PC-9 (cell line): ENCODE measurements at regions not wholly inside any gene's neighbourhood (a gene's known extent, or its start where the extent isn't known, plus 50 kb on each side); places are given as distances from the start of the nearest gene placed in this dataset.

ENCODE experiments used
- BruUV-seq: library from RNA; stranded (reverse); fragments of 400-500 nt; replicated peaks from 2 replicates; lab custom pipeline; 2021; lab: Mats Ljungman, UMichigan
- CTCF ChIA-PET: fragments of 300-600 bp; sonication (Branson Sonifier 250); formaldehyde crosslinking; loops from one replicate; lab custom pipeline; 2022; ENCODE audit warnings: antibody characterized with exemption; lab: Charles Lee
- POLR2A ChIA-PET: fragments of 300-600 bp; sonication (Branson Sonifier 250); formaldehyde crosslinking; loops from one replicate; lab custom pipeline; 2022; ENCODE audit warnings: antibody characterized with exemption; ENCODE audit not compliant: unreplicated experiment; lab: Charles Lee
- DNase-seq, 2 experiments: peaks; one replicate each; pipeline versions ENCODE4 v3.0.0 to v3.0.0-alpha.2; 2015 to 2022; ENCODE audit warnings: mixed read lengths in 1 of 2
- H2AFZ ChIP-seq: fragments of 200-600 bp; sonication (generic); 2 replicates; pipeline ENCODE4 v1.8.1; 2017; ENCODE audit warnings: antibody characterized with exemption
- H3F3A ChIP-seq: fragments of 200-600 bp; sonication (generic); 2 replicates; pipeline ENCODE4 v1.8.1; 2017; ENCODE audit warnings: antibody characterized with exemption, mild to moderate bottlenecking, low read depth; ENCODE audit not compliant: insufficient read depth
- H3K27ac ChIP-seq: fragments of 200-600 bp; sonication (generic); 2 replicates; pipeline ENCODE4 v1.6.1; 2016; ENCODE audit warnings: mixed run types
- H3K27me3 ChIP-seq: fragments of 200-600 bp; sonication (generic); 2 replicates; pipeline ENCODE4 v1.6.1; 2016; ENCODE audit warnings: low read depth, mixed run types; ENCODE audit not compliant: insufficient read depth
- H3K36me3 ChIP-seq: fragments of 200-600 bp; sonication (generic); 2 replicates; pipeline ENCODE4 v1.6.1; 2016; ENCODE audit warnings: low read depth, mixed run types
- H3K4me1 ChIP-seq: fragments of 200-600 bp; sonication (generic); replicated peaks from 2 replicates; pipeline ENCODE4 v1.6.1; 2016; ENCODE audit warnings: mixed run types; ENCODE audit not compliant: insufficient read depth
- H3K4me2 ChIP-seq: fragments of 200-600 bp; sonication (generic); 2 replicates; pipeline ENCODE4 v1.6.1; 2017; ENCODE audit warnings: mixed run types
- H3K4me3 ChIP-seq: fragments of 200-600 bp; sonication (generic); 2 replicates; pipeline ENCODE4 v1.6.1; 2016; ENCODE audit warnings: mixed run types
- H3K79me2 ChIP-seq: fragments of 200-600 bp; sonication (generic); 2 replicates; pipeline ENCODE4 v1.6.1; 2017; ENCODE audit warnings: low read depth, mixed run types
- H3K9me2 ChIP-seq: fragments of 200-600 bp; sonication (generic); 2 replicates; pipeline ENCODE4 v1.8.1; 2017; ENCODE audit warnings: mild to moderate bottlenecking; ENCODE audit not compliant: insufficient read depth
- H3K9me3 ChIP-seq: fragments of 200-600 bp; sonication (generic); 2 replicates; pipeline ENCODE4 v1.8.1; 2016; ENCODE audit warnings: low read depth; ENCODE audit not compliant: insufficient read depth
- H4K20me1 ChIP-seq: fragments of 200-600 bp; sonication (generic); 2 replicates; pipeline ENCODE4 v1.8.1; 2017; ENCODE audit not compliant: insufficient read depth
- EZH2 ChIP-seq: fragments of 200-600 bp; sonication (generic); IDR thresholded peaks from 2 replicates; pipeline ENCODE4 v1.8.0; 2017; ENCODE audit warnings: antibody characterized with exemption, low read depth
- intact Hi-C: fragments of 100-400 bp; cut with micrococcal nuclease; formaldehyde crosslinking; loops from one replicate; pipeline ENCODE4 v1.10.0; 2022; ENCODE audit not compliant: unreplicated experiment
- TF ChIP-seq, protein P1 (sequence below): fragments of 200-600 bp; sonication (generic); conservative IDR thresholded peaks from 2 replicates; pipeline ENCODE4 v1.6.1; 2017; ENCODE audit warnings: mixed run types, antibody characterized with exemption, mild to moderate bottlenecking, moderate library complexity

GRCh38 chr11:29243616-29244015 is 773.2 kb downstream of the KCNA4 start:
- Histone ChIP-seq H3K27me3 (no peaks in the 10 kb centered on the region), H2AFZ (no peak overlapping the region), H3K27ac (no peak overlapping the region), H3K4me3 (no peak overlapping the region), H3K9me2 (no peaks in the 10 kb centered on the region; the same call in 1 of the 2 replicates), H3K4me2 (no peak overlapping the region), H3F3A (no peaks in the 10 kb centered on the region), H3K9me3 (no peaks in the 10 kb centered on the region), H3K79me2 (no peaks in the 10 kb centered on the region), H3K36me3 (no peaks in the 10 kb centered on the region), H4K20me1 (no peaks in the 10 kb centered on the region), H3K4me1 (no peaks in the 10 kb centered on the region)
- TF ChIP-seq EZH2, result no peak
- TF ChIP-seq, protein P1, sequence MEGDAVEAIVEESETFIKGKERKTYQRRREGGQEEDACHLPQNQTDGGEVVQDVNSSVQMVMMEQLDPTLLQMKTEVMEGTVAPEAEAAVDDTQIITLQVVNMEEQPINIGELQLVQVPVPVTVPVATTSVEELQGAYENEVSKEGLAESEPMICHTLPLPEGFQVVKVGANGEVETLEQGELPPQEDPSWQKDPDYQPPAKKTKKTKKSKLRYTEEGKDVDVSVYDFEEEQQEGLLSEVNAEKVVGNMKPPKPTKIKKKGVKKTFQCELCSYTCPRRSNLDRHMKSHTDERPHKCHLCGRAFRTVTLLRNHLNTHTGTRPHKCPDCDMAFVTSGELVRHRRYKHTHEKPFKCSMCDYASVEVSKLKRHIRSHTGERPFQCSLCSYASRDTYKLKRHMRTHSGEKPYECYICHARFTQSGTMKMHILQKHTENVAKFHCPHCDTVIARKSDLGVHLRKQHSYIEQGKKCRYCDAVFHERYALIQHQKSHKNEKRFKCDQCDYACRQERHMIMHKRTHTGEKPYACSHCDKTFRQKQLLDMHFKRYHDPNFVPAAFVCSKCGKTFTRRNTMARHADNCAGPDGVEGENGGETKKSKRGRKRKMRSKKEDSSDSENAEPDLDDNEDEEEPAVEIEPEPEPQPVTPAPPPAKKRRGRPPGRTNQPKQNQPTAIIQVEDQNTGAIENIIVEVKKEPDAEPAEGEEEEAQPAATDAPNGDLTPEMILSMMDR, result no peak
- ChIA-PET POLR2A (interaction anchor here (0.6 kb wide), 1 partner anchor 424 kb away, joined by 3 read pairs; no protein-coding TSS in a partner anchor), CTCF (no interaction called here)
- BruUV-seq, result no TSS peak
- intact Hi-C loops, result no loop called here
- no peak for DNase-seq

- BruUV-seq, result no TSS peak
- no peaks in the 10 kb centered on the region for H3K9me2 ChIP-seq
- no peaks in the 10 kb centered on the region for H3K27me3 ChIP-seq
- no peaks in the 10 kb centered on the region for H3K79me2 ChIP-seq
- ChIA-PET POLR2A (no interaction called here), CTCF (no interaction called here)
- H3K9me3 ChIP-seq, result no peaks in the 10 kb centered on the region
- no peak overlapping the region for H3K27ac ChIP-seq
- H3F3A ChIP-seq, result no peaks in the 10 kb centered on the region
- DNase-seq, result no peak
- no peak overlapping the region for H3K4me2 ChIP-seq
- intact Hi-C loops, result no loop called here
- no peak overlapping the region for H2AFZ ChIP-seq
- TF ChIP-seq EZH2, result no peak
- TF ChIP-seq, protein P1, result no peak
- no peaks in the 10 kb centered on the region for H3K4me1 ChIP-seq
- no peaks in the 10 kb centered on the region for H3K36me3 ChIP-seq
- H4K20me1 ChIP-seq, result no peaks in the 10 kb centered on the region
- H3K4me3 ChIP-seq, result no peak overlapping the region
Observed at GRCh38 chr11:29231991-29232390, 784.8 kb downstream of the KCNA4 start.

GRCh38 chr11:29231586-29231985 is 785.2 kb downstream of the KCNA4 start:
- POLR2A ChIA-PET, result no interaction called here
- Histone ChIP-seq H3K9me3 (no peaks in the 10 kb centered on the region), H3K4me2 (no peak overlapping the region), H4K20me1 (no peaks in the 10 kb centered on the region), H3K4me1 (no peaks in the 10 kb centered on the region), H3F3A (no peaks in the 10 kb centered on the region), H3K4me3 (no peak overlapping the region), H3K36me3 (no peaks in the 10 kb centered on the region), H2AFZ (no peak overlapping the region), H3K27ac (no peak overlapping the region), H3K27me3 (no peaks in the 10 kb centered on the region), H3K79me2 (no peaks in the 10 kb centered on the region), H3K9me2 (no peaks in the 10 kb centered on the region)
- no TSS peak for BruUV-seq
- intact Hi-C loops, result no loop called here
- DNase-seq, result no peak
- CTCF ChIA-PET, result no interaction called here
- TF ChIP-seq, protein P1, result no peak
- TF ChIP-seq EZH2, result no peak
